Cardiac fibroblast (primary cell): ENCODE measurements at regions not wholly inside any gene's neighbourhood (a gene's known extent, or its start where the extent isn't known, plus 50 kb on each side); places are given as distances from the start of the nearest gene placed in this dataset.
"Not testable (repeated sequence)": the region's sequence is repeated elsewhere in the genome, so short reads cannot be mapped to it uniquely, and the experiment has no call there.

Experiments used
- DNase-seq, 2 donors: peaks; one replicate each; pipeline versions ENCODE4 v3.0.0 to v3.0.0-alpha.2; 2010; ENCODE audit warnings: low read depth in 2 of 2
- H3K4me3 ChIP-seq, 2 donors: replicated peaks in 1 of 2; 1 replicate in 1 of 2; 2 replicates in 1 of 2; pipeline ENCODE4 v1.5.1; 2011; ENCODE audit warnings: low read depth in 2 of 2, low read length in 2 of 2, mild to moderate bottlenecking in 2 of 2, moderate library complexity in 1 of 2
- TF ChIP-seq, protein P1 (sequence below): IDR thresholded peaks from one replicate; pipeline ENCODE4 v1.5.1; 2011; ENCODE audit warnings: low read depth, mild to moderate bottlenecking, low read length, inconsistent platforms

- DNase-seq = peak; percentile 42
- no peak overlapping the region for H3K4me3 ChIP-seq
- TF ChIP-seq, protein P1, sequence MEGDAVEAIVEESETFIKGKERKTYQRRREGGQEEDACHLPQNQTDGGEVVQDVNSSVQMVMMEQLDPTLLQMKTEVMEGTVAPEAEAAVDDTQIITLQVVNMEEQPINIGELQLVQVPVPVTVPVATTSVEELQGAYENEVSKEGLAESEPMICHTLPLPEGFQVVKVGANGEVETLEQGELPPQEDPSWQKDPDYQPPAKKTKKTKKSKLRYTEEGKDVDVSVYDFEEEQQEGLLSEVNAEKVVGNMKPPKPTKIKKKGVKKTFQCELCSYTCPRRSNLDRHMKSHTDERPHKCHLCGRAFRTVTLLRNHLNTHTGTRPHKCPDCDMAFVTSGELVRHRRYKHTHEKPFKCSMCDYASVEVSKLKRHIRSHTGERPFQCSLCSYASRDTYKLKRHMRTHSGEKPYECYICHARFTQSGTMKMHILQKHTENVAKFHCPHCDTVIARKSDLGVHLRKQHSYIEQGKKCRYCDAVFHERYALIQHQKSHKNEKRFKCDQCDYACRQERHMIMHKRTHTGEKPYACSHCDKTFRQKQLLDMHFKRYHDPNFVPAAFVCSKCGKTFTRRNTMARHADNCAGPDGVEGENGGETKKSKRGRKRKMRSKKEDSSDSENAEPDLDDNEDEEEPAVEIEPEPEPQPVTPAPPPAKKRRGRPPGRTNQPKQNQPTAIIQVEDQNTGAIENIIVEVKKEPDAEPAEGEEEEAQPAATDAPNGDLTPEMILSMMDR = peak; percentile 61
Measured at GRCh38 chr14:87615822-87616679, 376.9 kb downstream of the GALC start.

DNA sequence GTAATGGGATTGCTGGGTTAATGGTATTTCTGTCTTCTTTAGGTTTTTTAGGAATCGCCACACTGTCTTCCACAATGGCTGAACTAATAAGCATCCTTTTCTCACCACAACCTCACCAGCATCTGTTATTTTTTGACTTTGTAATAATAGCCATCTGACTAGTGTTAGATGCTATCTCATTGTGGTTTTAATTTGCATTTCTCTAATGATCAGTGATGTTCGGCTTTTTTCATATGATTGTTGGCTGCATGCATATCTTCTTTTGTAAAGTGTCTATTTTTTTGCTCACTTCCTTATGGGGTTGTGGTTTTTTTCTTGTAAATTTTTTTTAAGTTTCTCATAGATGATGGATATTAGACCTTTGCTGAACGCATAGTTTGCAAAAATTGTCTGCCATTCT lies 377.9 kb downstream of the GALC start:
- TF ChIP-seq, protein P1 = no peak
- no peak overlapping the region for H3K4me3 ChIP-seq
- no peak for DNase-seq

DNA sequence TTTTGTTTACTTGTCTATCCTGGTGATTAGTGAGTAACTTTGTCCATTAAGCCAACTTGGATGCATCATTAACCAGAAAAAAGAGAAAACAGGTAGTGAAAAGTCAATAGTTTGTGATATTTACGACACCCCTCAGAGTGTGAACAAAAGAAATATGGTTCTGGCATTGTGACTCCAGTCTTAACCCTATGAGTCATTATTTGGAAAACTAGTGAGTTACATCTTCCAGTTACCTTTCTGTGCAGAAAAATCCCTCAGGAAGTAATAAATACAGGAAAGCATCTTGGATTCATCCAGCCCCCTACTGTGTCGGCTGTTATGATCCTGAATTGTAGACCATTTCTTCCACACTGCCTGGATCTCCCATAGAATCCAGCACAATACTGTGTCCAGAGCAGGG lies 379.1 kb downstream of the GALC start:
- no peak for DNase-seq
- no peak overlapping the region for H3K4me3 ChIP-seq
- TF ChIP-seq, protein P1 = no peak

GRCh38 chr14:87607056-87607455 lies 385.9 kb downstream of the GALC start:
- H3K4me3 ChIP-seq, DNase-seq: not testable (repeated sequence)

DNA sequence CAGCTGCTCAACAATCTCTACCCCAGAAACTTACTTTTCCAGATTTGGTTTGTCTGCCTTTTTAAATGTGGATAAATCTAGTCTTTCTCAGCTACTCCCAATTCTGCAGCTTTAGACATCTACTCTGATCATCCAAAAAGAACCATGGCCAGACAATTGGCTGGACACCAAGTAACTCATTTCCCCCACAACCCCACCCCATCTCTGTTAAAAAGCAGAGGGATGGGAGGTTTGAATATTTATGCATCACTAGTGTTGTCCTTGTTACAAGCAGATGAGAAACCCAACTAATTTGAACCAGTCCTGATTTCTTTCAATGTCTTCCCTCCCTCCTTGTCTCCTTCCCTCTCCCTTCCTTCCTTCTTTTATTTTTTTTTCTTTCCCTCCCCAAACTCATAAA lies 391.9 kb downstream of the GALC start:
- DNase-seq = no peak
- TF ChIP-seq, protein P1 = no peak
- no peak overlapping the region for H3K4me3 ChIP-seq

DNA sequence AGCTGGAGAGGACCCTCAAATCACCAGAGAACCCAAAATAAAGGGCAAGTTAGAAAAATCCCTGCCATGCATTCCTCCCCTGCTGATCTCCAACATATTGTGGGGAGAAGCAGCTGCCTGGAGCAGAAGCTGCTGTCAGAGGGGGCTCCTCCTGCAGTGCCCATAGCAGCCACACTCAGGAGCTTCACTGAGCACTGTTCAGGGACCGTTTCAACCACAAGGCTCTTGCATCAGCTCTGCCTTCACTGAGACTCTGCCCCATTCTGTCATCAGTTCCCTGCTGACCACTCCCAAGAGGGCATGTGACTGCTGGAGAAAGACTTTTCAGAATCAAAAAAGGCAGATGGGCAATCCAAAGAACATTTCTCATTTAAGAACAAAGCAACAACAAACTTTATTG lies 392.7 kb downstream of the GALC start:
- TF ChIP-seq, protein P1 = no peak
- no peak overlapping the region for H3K4me3 ChIP-seq
- no peak for DNase-seq

- DNase-seq = no peak
- TF ChIP-seq, protein P1 = no peak
- H3K4me3 ChIP-seq = no peak overlapping the region
Measured at GRCh38 chr14:87581298-87581697, 411.7 kb downstream of the GALC start.
